Progenitor cell of endocrine pancreas (in vitro differentiated cells): ENCODE measurements at regions not wholly inside any gene's neighbourhood (a gene's known extent, or its start where the extent isn't known, plus 50 kb on each side); places are given as distances from the start of the nearest gene placed in this dataset.

Source experiments
- DNase-seq: peaks from one replicate; pipeline ENCODE4 v3.0.0; 2021; ENCODE audit warnings: low spot score; ENCODE audit not compliant: unreplicated experiment
- H3K27ac Mint-ChIP-seq: 2 replicates; pipeline ENCODE4 v1.8.0; 2021; ENCODE audit warnings: mild to moderate bottlenecking, moderate library complexity, mixed read lengths
- H3K27me3 Mint-ChIP-seq: 2 replicates; pipeline ENCODE4 v1.8.0; 2021; ENCODE audit warnings: mixed read lengths
- H3K36me3 Mint-ChIP-seq: 2 replicates; pipeline ENCODE4 v1.8.0; 2022; ENCODE audit warnings: mixed read lengths; ENCODE audit not compliant: insufficient read depth
- H3K4me1 Mint-ChIP-seq: 2 replicates; pipeline ENCODE4 v1.8.0; 2021; ENCODE audit warnings: low read depth, mixed read lengths
- H3K4me3 Mint-ChIP-seq: 2 replicates; pipeline ENCODE4 v1.8.0; 2021; ENCODE audit warnings: low read depth, mild to moderate bottlenecking, moderate library complexity, mixed read lengths
- H3K9me3 Mint-ChIP-seq: 2 replicates; pipeline ENCODE4 v1.8.0; 2021; ENCODE audit warnings: low read depth, mixed read lengths
- CTCF ChIP-seq: fragments of 200-600 bp; sonication (generic); IDR thresholded peaks from one replicate; pipeline ENCODE4 v1.5.0; 2021; ENCODE audit warnings: antibody characterized with exemption, mild to moderate bottlenecking; ENCODE audit not compliant: unreplicated experiment

GRCh38 chr3:86645756-86646155 lies 345.2 kb downstream of the VGLL3 start:
- H3K36me3 Mint-ChIP-seq: no peaks in the 10 kb centered on the region
- no peak for DNase-seq
- no peak overlapping the region for H3K4me3 Mint-ChIP-seq
- no peaks in the 10 kb centered on the region for H3K4me1 Mint-ChIP-seq
- H3K27me3 Mint-ChIP-seq: no peaks in the 10 kb centered on the region
- H3K27ac Mint-ChIP-seq: no peak overlapping the region
- H3K9me3 Mint-ChIP-seq: no peaks in the 10 kb centered on the region
- no peak for TF ChIP-seq CTCF

GRCh38 chr3:86634361-86634760 lies 356.6 kb downstream of the VGLL3 start:
- no peak for TF ChIP-seq CTCF
- Mint-ChIP-seq H3K9me3 (peaks cover 7% of the 10 kb centered on the region), H3K36me3 (no peaks in the 10 kb centered on the region), H3K27ac (no peak overlapping the region), H3K27me3 (no peaks in the 10 kb centered on the region), H3K4me3 (no peak overlapping the region), H3K4me1 (no peaks in the 10 kb centered on the region)
- DNase-seq: no peak

GRCh38 chr3:86629511-86629910 lies 361.4 kb downstream of the VGLL3 start:
- H3K36me3 Mint-ChIP-seq: no peaks in the 10 kb centered on the region
- H3K27ac Mint-ChIP-seq: no peak overlapping the region
- H3K4me1 Mint-ChIP-seq: peaks cover 2% of the 10 kb centered on the region
- no peak overlapping the region for H3K4me3 Mint-ChIP-seq
- H3K9me3 Mint-ChIP-seq: no peaks in the 10 kb centered on the region
- TF ChIP-seq CTCF: no peak
- DNase-seq: no peak
- no peaks in the 10 kb centered on the region for H3K27me3 Mint-ChIP-seq

- Mint-ChIP-seq H3K4me1 (peaks cover 2% of the 10 kb centered on the region), H3K27ac (no peak overlapping the region), H3K9me3 (no peaks in the 10 kb centered on the region), H3K4me3 (no peak overlapping the region), H3K27me3 (no peaks in the 10 kb centered on the region), H3K36me3 (no peaks in the 10 kb centered on the region)
- no peak for TF ChIP-seq CTCF
- DNase-seq: no peak
These were observed 366.8 kb downstream of the VGLL3 start for GRCh38 chr3:86624192-86624591.

GRCh38 chr3:86618706-86619105 lies 372.2 kb downstream of the VGLL3 start:
- no peaks in the 10 kb centered on the region for H3K36me3 Mint-ChIP-seq
- H3K9me3 Mint-ChIP-seq: peaks cover 6% of the 10 kb centered on the region
- no peak for TF ChIP-seq CTCF
- no peaks in the 10 kb centered on the region for H3K27me3 Mint-ChIP-seq
- no peak for DNase-seq
- H3K4me3 Mint-ChIP-seq: no peak overlapping the region
- no peak overlapping the region for H3K27ac Mint-ChIP-seq
- H3K4me1 Mint-ChIP-seq: no peaks in the 10 kb centered on the region
